HG03103 (cell line): ENCODE measurements at regions not wholly inside any gene's neighbourhood (a gene's known extent, or its start where the extent isn't known, plus 50 kb on each side); places are given as distances from the start of the nearest gene placed in this dataset.

ENCODE experiments used
- ATAC-seq: cut with Tn5 transposase; IDR thresholded peaks from one replicate; pipeline ENCODE4 v1.9.1; 2021; ENCODE audit warnings: low read depth; ENCODE audit not compliant: unreplicated experiment

DNA sequence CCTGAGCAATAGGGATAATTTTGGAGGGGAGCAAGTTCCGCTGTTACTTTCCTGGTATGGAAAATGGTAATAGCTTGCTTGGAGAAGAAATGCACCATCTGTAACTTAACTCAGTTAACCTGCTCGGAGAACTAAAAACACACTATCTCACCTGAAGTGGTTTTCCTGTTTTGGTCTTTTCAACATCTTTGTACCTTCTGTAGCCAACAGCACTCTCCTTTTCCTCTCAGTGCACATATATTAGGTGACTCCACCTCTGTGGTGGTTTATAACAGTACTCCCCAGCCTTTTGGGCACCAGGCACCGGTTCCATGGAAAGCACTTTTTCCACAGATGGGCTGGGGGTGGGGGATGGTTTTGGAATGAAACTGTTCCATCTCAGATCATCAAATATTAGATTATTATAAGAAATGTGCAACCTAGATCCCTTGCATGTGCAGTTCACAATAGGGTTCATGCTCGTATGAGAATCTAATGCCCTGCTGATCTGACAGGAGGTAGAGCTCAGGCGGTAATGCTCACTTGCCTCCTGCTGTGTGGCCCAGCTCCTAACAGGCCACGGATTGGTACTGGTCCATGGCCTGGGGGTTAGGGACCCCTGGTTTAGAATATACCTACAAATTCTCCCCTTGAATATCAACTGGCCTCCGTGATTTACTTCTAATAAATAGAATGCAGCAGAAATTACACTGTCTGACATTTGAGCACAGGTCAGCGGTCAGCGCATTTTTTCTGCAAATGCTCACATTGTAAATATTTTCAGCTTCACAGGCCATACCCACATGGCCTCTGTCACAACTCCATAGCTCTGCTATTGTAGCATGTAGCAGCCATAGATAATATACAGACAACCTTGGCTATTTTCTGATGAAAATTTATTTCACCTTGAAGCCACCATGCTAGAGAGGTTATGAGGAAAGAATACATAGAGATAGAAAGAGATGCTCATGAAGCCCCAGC is 83.8 kb upstream of the SUCLG2 start:
- no peak for ATAC-seq

DNA sequence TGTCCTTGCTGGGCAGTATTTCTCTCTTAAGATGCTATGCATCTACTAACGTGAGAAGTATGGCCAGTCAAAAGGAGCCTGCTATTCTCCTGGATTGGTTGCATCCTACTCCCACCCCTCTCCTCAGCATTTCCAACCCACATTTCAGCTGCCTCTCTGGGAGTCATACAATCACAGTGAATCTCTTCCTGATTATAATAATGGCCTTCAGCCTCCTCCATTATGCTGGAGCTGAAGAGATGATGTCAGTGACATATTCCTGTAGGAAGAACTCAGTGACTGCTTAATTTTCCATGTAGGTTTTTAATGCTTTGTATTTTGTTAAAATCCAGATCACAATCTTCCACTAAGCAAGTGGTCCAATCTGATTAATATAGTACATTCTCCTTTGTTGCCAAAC is 82.7 kb upstream of the SUCLG2 start:
- ATAC-seq: no peak

DNA sequence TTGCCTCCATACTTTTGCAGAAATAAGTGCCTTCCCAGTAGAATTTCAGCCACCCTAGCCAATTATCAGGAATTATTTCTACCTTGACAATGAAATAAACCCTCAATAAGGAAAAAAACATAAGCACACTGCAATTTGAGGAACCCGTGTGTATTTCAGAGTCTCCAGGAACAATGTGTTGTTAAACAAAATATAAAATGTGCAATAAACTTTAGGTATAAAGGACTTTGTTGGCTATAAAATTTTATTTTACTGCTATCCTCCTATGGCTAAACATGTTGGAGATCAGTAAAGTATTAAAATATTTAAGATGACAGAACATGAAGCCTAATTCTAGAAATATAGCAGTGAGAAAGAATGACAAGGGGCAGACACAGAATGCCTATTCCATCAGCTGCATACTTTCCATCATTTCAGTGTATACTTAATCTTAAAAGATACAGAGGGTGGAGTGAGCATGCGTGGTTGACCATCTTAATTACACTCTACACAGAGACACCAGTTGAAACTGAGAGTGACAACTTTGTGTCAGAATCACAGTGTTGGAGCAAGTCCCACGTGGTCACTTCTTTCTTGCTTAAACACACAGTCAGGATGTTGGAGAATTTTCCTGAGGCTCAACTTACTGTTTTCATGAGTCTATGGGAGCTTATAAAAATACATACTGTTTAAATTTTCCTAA is 79.0 kb upstream of the SUCLG2 start:
- no peak for ATAC-seq

DNA sequence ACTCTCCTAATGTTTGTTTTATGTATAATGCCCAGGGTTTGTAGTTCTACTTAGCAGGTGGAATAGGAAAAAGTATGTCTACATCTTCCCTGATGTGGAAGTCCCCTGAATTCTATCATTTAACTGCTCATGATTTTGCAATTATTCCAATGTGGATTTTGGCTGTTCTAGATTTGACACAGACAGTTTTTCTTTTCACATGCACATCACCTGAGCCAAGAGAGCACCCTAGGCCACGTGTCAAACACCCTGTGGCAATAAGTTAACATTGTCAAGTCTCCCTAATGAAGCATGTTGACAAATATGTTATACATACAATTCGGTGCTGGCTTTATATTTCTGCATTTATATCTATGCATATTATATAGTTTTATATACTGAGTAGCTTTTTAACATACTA is 70.0 kb upstream of the SUCLG2 start:
- no peak for ATAC-seq

- ATAC-seq: no peak
Observed at GRCh38 chr3:67723863-67724262, 69.5 kb upstream of the SUCLG2 start.

DNA sequence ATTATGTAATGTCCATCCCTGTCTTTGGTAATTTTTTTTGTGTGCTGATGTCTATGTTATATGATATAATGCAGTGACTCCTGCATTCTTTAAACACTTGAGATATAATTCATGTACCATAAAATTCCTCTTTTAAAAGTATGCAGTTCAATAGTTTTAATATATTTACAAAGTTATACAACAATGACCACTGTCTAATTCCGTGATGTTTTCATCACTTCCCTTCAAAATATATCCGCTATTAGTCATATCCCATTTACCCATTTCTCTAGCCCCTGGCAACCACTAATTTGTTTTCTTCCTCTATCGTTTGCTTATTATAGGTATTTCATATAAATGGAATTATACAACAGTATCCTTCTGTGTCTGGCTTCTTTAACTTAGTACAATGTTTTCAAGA is 64.9 kb upstream of the SUCLG2 start:
- ATAC-seq: no peak

- no peak for ATAC-seq
Observed at GRCh38 chr3:67715971-67716370, 61.6 kb upstream of the SUCLG2 start.

DNA sequence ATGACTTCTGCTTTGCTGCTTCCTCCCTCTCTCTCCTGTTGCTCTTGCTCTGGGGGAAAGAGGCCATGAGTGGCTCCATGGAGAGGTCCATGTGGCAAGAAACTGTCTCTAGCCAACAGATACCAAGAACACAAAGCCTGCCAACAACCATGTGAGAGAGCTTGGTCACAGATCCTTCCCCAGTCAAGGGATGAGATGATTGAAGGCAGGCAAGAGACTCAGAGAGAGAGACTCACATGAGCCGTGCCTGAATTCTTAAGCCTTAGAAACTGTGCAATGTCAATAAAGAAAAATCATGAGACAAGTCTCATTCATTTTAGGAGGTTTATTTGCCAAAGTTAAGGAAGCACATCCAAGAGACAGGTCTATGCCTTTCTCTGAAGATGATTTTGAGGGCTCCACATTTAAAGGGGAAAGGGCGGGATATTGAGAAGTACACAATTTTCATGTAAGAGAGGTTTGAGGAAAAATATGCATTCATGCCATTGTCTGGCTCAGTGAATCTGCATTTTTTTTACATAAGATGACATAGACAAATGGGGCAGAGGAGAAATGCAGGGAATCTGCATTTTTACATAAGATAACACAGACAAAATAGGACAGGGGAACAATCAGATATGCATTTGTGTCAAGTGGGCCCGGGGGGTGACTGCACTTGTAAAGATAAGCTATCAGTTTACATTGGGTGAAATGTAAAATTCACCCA is 59.5 kb upstream of the SUCLG2 start:
- ATAC-seq: no peak

- no peak for ATAC-seq
Observed at GRCh38 chr3:67712259-67712658, 57.8 kb upstream of the SUCLG2 start.

GRCh38 chr3:67710396-67710795 is 56.0 kb upstream of the SUCLG2 start:
- no peak for ATAC-seq

DNA sequence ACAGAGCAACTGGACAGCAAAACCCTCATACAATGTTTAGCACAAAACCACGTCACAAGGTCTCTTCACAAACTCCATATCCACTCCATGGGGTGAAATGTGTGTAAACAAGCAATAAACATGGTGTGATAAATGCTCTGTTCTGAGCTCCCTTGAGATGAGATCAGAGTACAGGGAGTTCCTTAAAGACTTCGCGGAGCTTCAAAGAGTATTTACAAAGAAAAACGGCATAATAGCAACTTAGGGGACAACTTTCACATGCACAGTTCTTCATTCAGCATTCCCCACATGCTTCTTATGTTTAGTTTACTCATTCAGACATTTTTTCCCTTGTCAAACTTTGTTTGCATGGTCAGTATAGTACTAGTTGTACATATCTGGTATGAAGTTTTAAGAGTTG is 52.5 kb upstream of the SUCLG2 start:
- no peak for ATAC-seq

DNA sequence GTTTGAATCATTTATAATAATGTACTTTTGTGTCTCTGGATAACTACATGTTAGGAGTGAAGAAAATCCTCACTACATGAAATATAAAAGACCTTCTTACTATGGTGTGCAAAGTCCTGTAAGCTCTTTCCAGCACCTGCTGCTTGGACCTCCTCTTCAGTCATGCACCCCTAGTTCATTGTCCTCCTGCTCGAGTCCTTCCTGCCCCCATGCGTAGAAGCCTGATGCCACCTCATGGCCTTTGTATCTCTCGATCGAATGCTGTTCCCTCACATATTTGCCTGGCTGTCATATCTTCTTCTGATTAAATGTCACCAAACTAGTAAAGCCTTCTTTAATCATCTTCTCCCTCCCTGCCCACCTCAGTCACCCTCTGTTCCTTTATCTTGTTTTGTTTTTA is 49.9 kb upstream of the SUCLG2 start:
- no peak for ATAC-seq
